A673 (cell line): ENCODE measurements at regions not wholly inside any gene's neighbourhood (a gene's known extent, or its start where the extent isn't known, plus 50 kb on each side); places are given as distances from the start of the nearest gene placed in this dataset.

Source experiments
- CTCF ChIP-seq: fragments of 300-800, 200-600 bp; sonication (generic); conservative IDR thresholded peaks from 2 replicates; pipeline ENCODE4 v1.5.1; 2017; ENCODE audit warnings: low read depth, mild to moderate bottlenecking, antibody characterized with exemption, low read length, moderate library complexity, mixed read lengths
- EZH2 ChIP-seq: fragments of 200-600 bp; sonication (generic); IDR thresholded peaks from 2 replicates; pipeline ENCODE4 v1.6.1; 2017; ENCODE audit warnings: borderline replicate concordance, low read depth, mild to moderate bottlenecking, mixed read lengths, antibody characterized with exemption, low read length; ENCODE audit not compliant: poor library complexity, severe bottlenecking

GRCh38 chr14:99066378-99066777 is 205.6 kb downstream of the BCL11B start:
- TF ChIP-seq CTCF (no peak), EZH2 (no peak)
